GM18870 (cell line): ENCODE measurements at regions not wholly inside any gene's neighbourhood (a gene's known extent, or its start where the extent isn't known, plus 50 kb on each side); places are given as distances from the start of the nearest gene placed in this dataset.

Experiments
- ATAC-seq: cut with Tn5 transposase; IDR thresholded peaks from one replicate; pipeline ENCODE4 v1.9.1; 2021; ENCODE audit warnings: moderate library complexity; ENCODE audit not compliant: unreplicated experiment

DNA sequence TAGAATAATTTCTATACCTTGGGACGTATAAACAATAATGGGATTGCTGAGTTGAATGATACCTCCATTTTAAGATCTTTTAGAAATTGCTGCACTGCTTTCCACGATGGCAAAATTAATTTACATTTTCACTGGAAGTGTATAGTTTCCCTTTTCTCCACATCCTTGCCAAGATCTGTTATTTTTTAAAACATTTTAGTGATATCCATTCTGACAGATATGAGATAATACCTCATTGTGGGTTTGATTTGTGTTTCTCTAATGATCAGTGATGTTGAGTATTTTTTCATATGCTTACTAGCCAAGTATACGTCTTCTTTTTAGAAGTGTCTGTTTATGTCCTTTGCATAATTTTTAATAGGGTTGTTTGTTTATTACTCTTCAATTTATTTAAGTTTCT lies 908.5 kb upstream of the CNTNAP5 start:
- no peak for ATAC-seq

DNA sequence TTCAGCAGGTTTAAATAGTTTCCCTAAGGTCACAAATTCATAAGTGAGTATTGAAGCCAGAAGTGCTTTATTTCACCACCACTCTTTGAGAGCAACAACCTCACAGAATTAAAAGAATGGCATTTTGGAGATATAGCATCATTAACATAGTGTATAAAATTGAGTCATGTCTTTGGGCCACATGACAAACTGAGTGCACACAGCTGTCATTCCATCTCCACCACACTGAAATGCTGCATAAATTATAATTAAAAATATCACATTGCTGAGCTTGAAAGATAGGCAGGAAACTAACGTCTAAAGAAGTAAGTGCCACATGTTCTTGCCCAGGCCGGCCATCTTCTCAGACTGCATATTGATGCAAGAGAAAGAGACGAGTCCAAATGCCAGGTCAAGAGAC lies 897.9 kb upstream of the CNTNAP5 start:
- ATAC-seq = no peak

DNA sequence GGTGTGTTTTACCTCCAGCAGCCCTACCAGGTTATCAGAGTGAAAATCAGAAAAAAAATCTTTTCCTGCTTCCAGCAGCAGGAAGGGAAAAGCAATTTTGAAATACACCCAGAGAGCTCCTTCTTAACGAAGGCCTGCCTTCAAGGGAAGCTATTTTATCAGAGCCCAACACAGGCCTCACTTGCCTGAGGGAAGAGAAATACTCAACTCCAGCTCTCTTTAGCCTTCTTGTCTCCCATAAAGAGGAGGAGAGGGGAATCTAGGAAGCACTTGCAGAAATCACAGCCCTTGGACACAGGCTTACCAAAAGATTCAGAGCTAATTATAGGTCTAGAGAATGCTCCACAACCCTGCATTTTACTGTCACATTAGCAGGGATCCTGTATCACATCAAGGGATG lies 896.1 kb upstream of the CNTNAP5 start:
- no peak for ATAC-seq

DNA sequence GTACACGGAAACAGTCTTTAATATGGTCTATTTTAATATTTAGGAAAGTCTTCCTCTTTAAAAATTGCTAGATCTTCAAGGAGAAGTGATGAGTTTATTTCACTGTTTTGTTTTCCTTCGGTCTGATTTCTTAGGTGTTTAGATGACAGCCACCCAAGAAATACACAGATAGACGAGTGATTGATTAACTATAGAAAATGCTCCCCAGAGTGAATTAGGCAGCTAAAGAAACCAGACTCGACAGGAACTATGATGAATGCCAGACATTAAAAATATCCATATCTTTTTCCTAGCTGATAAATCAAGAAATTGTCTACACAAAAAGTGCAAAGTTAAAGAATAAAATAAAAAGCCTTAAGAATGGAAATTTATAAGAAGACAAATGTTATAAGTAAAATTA lies 888.7 kb upstream of the CNTNAP5 start:
- no peak for ATAC-seq

DNA sequence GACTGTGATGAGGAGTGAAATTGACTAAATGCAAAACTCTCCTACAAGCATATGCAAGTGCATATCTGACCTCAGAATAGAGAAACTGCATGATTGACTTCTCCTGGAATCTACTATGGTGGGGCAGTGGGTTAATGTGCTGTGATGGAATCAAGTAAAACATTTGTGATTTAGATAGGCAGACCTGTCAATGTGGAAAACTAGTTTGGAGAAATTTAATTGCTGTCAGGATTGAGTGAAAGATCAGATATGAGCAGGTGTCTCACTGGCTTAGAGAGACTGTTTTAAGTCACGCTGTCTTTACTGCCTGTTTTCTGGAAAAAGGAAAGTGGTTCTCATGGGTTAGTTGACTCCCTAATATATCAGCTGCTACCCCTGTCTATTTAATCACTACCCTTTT lies 881.0 kb upstream of the CNTNAP5 start:
- no peak for ATAC-seq

DNA sequence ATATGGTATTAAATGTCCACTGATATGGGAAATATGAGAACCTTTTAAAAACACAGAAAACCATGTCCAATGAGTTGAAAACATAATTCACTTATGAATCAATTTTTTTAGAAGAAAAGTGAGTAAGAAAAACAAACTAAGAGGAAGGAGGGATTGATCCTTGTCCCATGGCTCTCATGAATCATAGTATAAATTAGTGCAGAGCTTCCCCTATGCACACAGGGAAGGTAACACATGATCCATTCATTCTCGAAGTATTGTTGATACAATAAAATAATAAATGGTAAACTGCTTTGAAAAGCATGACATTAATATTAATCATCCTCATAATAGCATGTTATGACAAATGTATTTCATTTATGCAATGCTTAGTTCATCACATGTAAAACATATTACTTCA lies 872.0 kb upstream of the CNTNAP5 start:
- ATAC-seq = no peak

DNA sequence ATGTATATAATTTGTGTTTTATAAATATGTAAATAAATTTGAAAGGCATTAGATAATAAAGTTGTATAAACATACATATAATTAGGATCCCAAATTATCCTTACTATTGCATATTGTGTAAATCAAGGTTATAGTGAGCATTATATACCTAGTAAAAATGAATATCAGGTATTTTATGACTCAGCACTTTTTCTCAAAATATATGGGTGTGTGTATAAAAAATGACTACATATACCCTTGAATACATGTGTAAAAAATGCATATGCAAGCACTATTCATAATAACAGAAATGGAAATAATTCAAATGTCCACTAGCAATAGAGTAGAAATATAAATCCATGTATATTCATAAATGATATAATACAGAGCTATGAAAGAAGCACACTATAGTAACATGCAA lies 870.9 kb upstream of the CNTNAP5 start:
- ATAC-seq = no peak

DNA sequence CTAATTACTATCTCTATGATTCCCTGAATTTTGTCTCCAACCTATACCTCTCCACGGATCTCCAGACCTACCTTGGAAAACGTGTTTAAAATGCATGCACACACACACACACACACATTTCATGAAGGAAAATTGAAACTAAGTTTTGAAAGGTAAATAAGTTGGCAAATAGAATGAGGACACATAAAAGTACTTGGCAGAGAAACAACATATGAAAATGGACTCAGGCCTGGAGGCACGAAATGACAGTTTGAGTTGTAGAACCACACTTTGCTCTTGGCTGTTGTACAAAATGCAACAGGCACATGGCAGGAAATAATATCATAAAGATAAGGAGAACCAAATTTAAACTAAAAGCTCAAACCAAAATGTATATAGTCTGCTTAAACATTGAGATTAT lies 868.1 kb upstream of the CNTNAP5 start:
- no peak for ATAC-seq

DNA sequence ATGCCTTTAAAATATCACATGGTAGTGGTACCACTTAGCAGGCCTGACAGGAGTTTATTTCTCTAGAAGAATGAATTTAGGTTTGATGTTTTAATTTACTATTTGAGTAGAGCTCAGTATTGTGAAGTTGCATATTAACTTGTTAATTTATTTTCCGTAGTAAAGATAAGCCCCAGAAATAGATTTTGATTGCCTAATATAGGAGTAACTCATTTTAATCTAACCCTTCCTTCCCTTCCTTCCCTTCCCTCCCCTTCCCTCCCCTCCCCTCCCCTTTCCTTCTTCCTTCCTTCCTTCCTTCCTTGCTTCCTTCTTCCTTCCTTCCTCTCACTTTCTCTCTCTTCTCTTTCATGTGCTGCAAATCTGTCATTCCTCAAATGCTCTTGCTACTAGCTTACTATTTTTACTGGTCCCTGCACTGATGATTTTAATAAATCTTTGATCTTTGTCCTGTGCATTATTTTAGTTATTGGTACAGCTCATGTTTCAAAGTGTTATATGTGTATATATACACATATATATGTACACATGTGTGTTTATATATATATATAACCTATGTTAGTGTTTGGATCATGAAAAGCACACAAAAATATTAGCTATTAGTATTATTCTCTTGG lies 862.6 kb upstream of the CNTNAP5 start:
- ATAC-seq = no peak

DNA sequence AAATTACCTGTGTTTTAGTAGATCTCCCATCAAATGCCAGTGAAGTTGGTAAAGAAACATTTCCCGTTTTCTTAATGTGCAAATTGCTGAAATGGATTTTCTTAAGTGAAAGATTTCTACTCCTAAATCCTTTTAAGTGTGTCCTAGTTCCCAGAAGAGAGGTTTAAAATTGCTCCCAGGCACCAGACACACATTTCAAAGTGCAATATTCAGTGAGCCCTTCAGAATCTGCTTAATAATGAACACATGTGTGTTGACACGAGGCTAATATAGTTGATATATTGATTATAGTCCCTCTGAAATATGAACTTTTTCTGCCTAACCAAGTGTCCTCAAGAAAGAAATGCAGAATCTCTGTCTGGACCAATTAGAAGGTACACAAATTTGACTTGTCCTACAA lies 861.7 kb upstream of the CNTNAP5 start:
- no peak for ATAC-seq

DNA sequence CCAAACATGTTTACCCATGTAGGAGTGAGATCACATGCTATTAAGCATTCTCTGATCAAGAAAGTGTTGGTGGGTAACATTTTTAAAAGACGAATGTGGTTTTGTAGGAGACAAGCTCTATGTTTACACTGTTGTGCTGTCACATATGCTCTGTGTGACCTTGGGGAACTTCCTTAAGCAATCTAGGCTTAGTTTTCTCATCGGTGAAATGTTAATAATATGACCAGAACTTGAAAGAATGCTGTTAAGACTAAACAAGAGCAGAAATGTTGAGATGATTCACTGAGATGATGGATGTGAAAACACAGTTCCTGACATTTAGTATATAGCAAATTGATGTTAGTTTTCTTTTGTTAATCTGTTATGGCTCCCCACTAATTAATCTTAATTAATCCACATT lies 860.9 kb upstream of the CNTNAP5 start:
- ATAC-seq = no peak

DNA sequence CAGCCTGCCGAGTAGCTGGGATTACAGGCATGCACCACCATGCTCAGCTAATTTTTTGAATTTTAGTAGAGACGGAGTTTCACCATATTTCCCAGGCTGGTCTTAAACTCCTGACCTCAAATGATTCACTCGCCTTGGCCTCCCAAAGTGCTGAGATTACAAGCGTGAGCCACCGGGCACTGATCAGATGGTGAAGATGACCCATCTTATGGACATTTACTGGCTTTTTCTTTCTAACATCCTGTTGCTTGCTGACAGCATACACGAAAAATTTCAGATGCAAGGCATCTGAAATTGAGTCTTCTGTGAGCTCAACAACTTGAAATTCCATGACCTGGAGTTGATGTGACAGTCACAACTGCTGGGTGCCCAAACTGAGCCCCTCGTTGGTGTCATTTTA lies 859.5 kb upstream of the CNTNAP5 start:
- ATAC-seq = no peak

DNA sequence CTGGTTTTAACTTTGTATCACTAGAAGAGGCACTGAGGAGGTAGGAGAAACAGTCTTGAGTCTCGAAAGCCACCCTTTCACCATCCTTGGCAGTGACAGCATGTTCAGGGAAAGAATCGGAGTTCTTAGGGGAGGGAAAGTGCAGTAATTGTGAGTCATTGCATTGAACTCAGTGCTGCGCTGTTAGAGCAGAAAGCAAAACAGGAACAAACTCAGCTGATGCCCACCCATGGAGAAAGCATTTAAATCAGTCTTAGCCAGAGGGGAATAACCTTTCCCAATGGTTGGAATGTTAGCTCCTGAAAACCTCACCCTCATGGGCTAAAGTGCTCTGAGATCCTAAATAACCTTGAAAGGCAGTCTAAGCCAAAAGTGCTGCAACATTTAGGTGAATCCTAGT lies 845.6 kb upstream of the CNTNAP5 start:
- ATAC-seq = no peak

DNA sequence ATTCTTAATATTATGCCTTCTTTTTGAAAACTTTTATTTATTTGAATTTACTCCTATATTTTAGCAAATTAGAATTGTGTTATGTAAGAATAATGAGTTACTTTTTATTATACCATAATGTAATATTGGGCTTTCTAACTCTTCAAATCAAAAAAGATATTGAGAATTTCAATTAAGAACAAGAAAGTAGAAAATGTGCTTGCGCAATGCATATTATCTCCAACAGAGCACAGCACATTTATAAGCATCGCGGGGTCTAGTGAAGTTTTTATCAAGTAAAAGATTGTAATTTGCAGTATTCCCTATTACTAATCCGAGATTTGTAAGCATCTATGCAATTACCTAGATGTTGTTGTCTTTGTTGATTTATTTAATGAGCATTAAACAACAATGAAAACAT lies 829.1 kb upstream of the CNTNAP5 start:
- ATAC-seq = no peak

DNA sequence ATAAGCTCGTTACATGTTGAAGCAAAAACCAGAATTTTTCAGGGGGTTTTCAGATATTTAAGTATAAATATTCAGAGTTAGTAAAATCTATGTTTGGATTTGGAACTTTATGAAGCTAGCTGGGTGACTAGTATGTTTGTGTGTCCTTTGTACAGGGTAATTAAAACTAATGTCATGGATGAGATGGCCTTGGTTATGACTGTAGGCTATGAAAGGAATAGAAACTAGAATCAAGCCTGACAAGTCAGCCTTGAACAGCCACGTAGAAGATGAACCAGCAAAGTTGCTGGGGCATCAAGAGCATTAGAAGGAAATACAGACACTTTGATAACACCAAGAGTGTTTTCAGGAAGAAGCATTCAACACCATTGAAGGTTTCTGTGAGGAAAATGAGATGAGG lies 825.1 kb upstream of the CNTNAP5 start:
- ATAC-seq = no peak

DNA sequence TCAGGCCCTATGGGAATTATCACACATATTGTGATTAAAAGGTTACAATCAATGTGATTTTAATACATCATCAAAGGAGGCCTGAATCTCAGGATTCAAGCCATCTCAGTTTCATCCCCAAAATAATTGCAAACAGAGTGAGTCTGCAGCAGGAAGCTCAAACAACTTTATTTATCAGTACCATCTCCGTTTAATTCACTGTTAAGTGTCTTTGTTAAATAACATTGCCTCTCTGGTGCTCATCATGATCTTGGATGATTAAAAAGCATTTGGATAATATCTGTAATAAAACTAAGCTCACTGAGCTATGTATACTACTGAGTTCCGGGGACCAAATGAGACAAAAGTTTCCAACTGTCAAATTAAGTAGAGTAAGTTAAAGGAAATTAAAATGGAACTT lies 817.8 kb upstream of the CNTNAP5 start:
- ATAC-seq = no peak

DNA sequence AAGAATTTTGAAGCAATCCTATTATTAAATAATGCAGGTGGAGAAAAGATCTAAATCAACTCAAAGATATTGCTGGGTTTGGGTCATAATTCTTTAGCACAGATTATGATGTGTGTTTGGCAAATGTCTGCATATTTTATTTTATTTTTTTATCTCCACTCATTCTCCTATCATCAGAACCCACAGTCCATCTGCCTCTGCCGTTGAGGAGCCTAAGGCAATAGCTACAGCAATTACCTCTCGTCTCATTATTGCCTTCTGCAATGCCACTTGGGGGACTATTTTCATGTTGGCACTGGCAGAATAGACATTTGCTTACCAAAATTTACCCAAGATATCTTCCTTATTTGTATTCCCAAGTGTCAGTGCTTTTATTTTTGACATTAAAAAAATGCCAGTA lies 815.9 kb upstream of the CNTNAP5 start:
- ATAC-seq = no peak

DNA sequence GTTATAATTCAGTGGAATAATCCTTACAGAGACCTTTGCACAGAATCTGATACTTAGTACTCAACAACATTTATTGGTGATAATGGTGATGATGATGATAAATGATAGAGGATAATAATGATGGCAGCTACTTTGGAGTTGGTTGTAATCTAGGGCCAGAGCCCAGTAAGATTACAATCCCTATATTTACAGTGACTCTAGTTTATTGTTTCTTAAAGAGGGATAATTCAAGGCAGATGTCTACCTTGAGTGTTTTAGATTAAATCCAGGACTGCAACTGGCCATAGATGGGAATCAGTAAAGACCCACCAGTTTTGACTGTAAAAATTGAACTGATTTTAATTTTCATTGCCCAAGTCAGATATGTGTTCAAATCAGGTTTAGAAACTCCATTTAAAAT lies 813.9 kb upstream of the CNTNAP5 start:
- ATAC-seq = no peak

DNA sequence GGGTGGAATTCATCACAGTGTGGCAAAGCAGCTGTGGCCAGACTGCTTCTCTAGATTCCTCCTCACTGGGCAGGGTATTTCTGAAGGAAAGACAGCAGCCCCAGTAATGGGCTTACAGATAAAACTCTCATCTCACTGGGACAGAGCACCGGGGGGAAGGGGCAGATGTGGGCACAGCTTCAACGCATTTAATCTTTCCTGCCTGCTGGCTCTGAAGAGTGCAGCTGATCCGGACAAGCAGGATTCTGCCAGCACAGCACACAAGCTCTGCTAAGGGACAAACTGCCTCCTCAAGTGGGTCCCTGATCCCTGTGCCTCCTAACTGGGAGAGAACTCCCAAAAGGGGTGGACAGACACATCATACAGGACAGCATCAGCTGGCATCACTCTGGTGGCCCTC lies 779.9 kb upstream of the CNTNAP5 start:
- no peak for ATAC-seq

DNA sequence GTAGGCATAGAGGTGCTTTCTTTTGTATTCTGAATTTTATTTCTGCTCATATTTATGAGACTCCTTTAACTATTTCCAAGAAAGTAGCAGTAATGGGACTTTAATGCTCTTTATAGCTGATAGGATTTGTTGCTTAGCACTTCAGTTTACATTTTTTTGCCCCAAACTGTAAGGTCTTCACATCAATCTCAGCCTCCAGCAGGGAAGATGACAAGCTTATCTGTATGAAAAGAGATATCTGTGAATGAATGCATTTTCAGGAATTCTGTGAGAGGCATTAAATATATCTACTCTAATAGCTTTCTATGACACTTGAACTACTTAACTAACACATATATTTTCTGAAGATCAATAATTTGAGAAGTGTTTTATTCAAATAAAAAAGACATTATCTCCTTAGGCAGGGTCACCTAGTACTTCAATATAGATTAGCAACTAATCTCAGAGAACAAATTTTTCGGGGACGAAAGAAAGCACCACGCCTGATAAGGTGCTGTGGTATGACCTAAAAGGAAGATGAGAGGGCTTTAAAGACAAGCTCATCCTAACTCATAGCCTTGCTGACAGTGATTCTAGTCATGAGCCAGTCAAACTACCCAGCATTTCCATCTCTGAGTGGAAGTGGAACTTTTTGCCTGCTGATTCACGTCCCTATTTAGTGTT lies 766.1 kb upstream of the CNTNAP5 start:
- no peak for ATAC-seq

DNA sequence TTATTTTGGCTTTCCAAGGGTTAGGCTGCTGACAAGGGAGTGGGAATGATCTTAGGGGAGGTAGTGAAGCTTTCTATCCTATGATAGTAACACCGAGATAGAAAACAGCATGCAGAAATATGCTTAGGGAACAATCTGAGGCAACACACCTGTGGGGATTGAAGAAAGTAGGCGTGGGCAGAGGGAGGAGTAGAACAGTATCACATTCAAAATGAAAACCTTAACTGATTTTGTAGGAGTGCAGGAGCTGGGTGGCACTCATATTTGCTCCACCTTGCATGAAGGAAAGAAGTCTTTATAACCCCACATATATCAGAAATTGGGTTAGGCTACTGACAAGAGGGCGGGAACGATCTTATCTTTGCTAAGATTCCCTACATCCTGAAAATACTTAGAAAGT lies 762.2 kb upstream of the CNTNAP5 start:
- ATAC-seq = no peak

DNA sequence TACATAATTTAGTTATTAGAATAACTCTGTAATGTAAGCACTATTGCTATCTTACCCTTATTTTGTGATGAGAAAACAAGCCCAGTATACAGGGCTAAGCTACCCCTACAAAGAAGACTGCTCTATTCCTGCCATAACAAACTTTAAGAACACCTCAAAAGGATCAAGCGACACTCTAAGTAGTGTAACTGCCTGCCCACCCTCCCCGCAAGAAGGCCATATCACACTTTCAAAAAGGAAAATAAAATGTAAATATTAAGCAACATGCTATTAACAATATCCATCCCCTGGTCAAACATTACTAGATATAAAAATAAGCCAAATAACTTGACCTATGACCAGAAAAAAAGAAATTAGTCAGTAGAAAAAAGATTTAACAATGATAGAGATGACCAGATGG lies 741.7 kb upstream of the CNTNAP5 start:
- ATAC-seq = no peak

DNA sequence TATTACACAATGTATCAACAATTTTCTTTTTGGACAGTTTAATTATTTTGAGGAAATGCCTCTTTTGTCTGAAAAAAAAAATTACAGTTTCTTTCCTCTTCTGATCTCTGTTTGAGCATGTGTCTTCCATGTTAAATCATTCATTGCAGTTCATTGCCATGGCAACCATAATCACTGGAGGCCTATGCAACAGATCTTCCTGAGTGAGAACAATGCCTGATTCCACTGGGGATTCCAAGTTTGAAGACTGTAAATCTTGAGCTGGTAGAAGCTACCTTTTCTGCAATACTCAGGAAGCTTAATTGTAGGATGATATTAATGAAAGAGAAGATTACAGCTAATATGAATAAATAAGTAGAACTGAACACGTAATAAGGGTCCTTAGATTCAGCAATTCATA lies 721.4 kb upstream of the CNTNAP5 start:
- no peak for ATAC-seq
